ENCODE measurements at regions not wholly inside any gene's neighbourhood (a gene's known extent, or its start where the extent isn't known, plus 50 kb on each side); places are given as distances from the start of the nearest gene placed in this dataset.

- Histone ChIP-seq H3K36me3 (ENCODE audit: control insufficient read depth, insufficient read depth, low read length) (no peaks in the 10 kb centered on the region), H3K9ac (ENCODE audit: low read depth, low read length) (no peak overlapping the region), H2AFZ (replicated peaks; ENCODE audit: low read length, poor library complexity) (no peak overlapping the region), H3K27me3 (ENCODE audit: control insufficient read depth, insufficient read depth, low read length) (no peaks in the 10 kb centered on the region), H3K56ac (ENCODE audit: extremely low read depth, insufficient read depth, low read length) (no peak overlapping the region), H2BK15ac (ENCODE audit: low read depth, low read length) (no peak overlapping the region), H3K4ac (ENCODE audit: low read depth, low read length) (no peak overlapping the region), H4K91ac (ENCODE audit: insufficient read depth, low read depth, low read length) (no peak overlapping the region), H3K14ac (replicated peaks; ENCODE audit: low read depth, low read length) (no peak overlapping the region), H2AK5ac (ENCODE audit: low read depth, low read length) (no peak overlapping the region), H2BK20ac (ENCODE audit: low read depth, low read length) (no peak overlapping the region), H3K9me1 (ENCODE audit: insufficient read depth, low read length) (no peaks in the 10 kb centered on the region), H2BK120ac (ENCODE audit: low read depth, low read length) (no peak overlapping the region), H4K5ac (ENCODE audit: low read depth, low read length) (no peak overlapping the region), H3K18ac (ENCODE audit: low read depth, low read length) (no peak overlapping the region), H3K4me1 (ENCODE audit: control insufficient read depth, insufficient read depth, low read length) (no peaks in the 10 kb centered on the region), H3K9me3 (ENCODE audit: control insufficient read depth, insufficient read depth, low read length) (peaks cover 15% of the 10 kb centered on the region), H3K4me3 (ENCODE audit: insufficient read depth, low read depth, low read length) (no peak overlapping the region), H3K4me2 (ENCODE audit: low read depth, low read length) (no peak overlapping the region), H3K27ac (ENCODE audit: insufficient read depth, low read length) (no peak overlapping the region), H3K79me1 (ENCODE audit: low read depth in 1 of 2, low read length in 2 of 2) (no peaks in the 10 kb centered on the region), H4K20me1 (ENCODE audit: insufficient read depth, low read length) (no peaks in the 10 kb centered on the region), H2AK9ac (replicated peaks; ENCODE audit: low read depth, low read length, poor library complexity) (no peak overlapping the region), H4K8ac (ENCODE audit: low read depth in 2 of 2, low read length in 2 of 2) (no peak overlapping the region), H2BK5ac (ENCODE audit: low read depth, low read length, poor library complexity, severe bottlenecking) (no peak overlapping the region), H3K23ac (ENCODE audit: low read depth, low read length) (no peak overlapping the region)
- ChIA-PET POLR2A (ENCODE audit: unreplicated experiment) (no interaction called here), CTCF (no interaction called here)
- WGBS, 2 experiments (ENCODE audit: extremely low coverage in 2 of 2, insufficient read length in 1 of 2): 74% methylated on average over 23 of the region's 31 CpGs; no CpG with 5 or more reads in 1 of the 2 experiments
- ATAC-seq (ENCODE audit: low read depth) (no peak), DNase-seq (no peak)
- in situ Hi-C loops (cut with MboI; ENCODE audit: low sequenced_read_pairs) (no loop called here), dilution Hi-C loops (cut with HindIII; ENCODE audit: low sequenced_read_pairs, unreplicated experiment) (no loop called here), intact Hi-C loops (cut with micrococcal nuclease) (no loop called here)
- BruUV-seq (replicated peaks): no TSS peak
- no peak for TF ChIP-seq MXI1 (IDR thresholded peaks at IDR 0.05; ENCODE audit: borderline replicate concordance, low read depth, low read length)
- no peak for TF ChIP-seq USF2 (IDR thresholded peaks at IDR 0.05; ENCODE audit: low read depth, low read length)
- no peak for TF ChIP-seq SMC3 (IDR thresholded peaks at IDR 0.05; ENCODE audit: low read depth, low read length)
- no peak for TF ChIP-seq RFX5 (IDR thresholded peaks at IDR 0.05; ENCODE audit: low read depth, low read length)
- no peak for TF ChIP-seq CHD1 (IDR thresholded peaks at IDR 0.05; ENCODE audit: low read depth, low read length)
- TF ChIP-seq FOS (IDR thresholded peaks at IDR 0.05; ENCODE audit: low read depth, low read length): no peak
- no peak for TF ChIP-seq CEBPB (IDR thresholded peaks at IDR 0.05; ENCODE audit: low read depth, low read length)
- no peak for TF ChIP-seq BHLHE40 (IDR thresholded peaks at IDR 0.05; ENCODE audit: low read depth, low read length)
- no peak for TF ChIP-seq CTCF (conservative IDR thresholded peaks at IDR 0.05; ENCODE audit: low read depth, low read length)
- no peak for TF ChIP-seq MAFK (IDR thresholded peaks at IDR 0.05; ENCODE audit: low read depth, low read length)
Observed at GRCh38 chr10:81784111-81784597, 90.8 kb upstream of the NRG3 start.

Measured in IMR-90 (cell line).